Activated CD8-positive, alpha-beta memory T cell treated with anti-CD3 and anti-CD28 coated beads for 24 hours (primary cell): ENCODE measurements at regions not wholly inside any gene's neighbourhood (a gene's known extent, or its start where the extent isn't known, plus 50 kb on each side); places are given as distances from the start of the nearest gene placed in this dataset.
"Not testable (repeated sequence)": the region's sequence is repeated elsewhere in the genome, so short reads cannot be mapped to it uniquely, and the experiment has no call there.

ENCODE experiments used
- DNase-seq: peaks from one replicate; pipeline ENCODE4 v3.0.0-alpha.2; 2020

- no peak for DNase-seq
Measured at GRCh38 chr9:97773723-97774122, 76.6 kb upstream of the XPA start.

- no peak for DNase-seq
Measured at GRCh38 chr9:97774673-97775072, 77.5 kb upstream of the XPA start.

GRCh38 chr9:97778740-97779139 lies 74.3 kb upstream of the FOXE1 start:
- DNase-seq: not testable (repeated sequence)

- no peak for DNase-seq
Measured at GRCh38 chr9:97779608-97780007, 73.4 kb upstream of the FOXE1 start.

- DNase-seq: no peak
Measured at GRCh38 chr9:97781902-97782301, 71.1 kb upstream of the FOXE1 start.

GRCh38 chr9:97786341-97786740 lies 66.7 kb upstream of the FOXE1 start:
- no peak for DNase-seq

- DNase-seq: no peak
Measured at GRCh38 chr9:97787551-97787950, 65.5 kb upstream of the FOXE1 start.

GRCh38 chr9:97788763-97789663 lies 64.0 kb upstream of the FOXE1 start:
- no peak for DNase-seq

GRCh38 chr9:97790542-97790941 lies 62.5 kb upstream of the FOXE1 start:
- no peak for DNase-seq

- no peak for DNase-seq
Measured at GRCh38 chr9:97791542-97791941, 61.5 kb upstream of the FOXE1 start.

- DNase-seq: no peak
Measured at GRCh38 chr9:97793067-97793466, 60.0 kb upstream of the FOXE1 start.

- DNase-seq: no peak
Measured at GRCh38 chr9:97794666-97795065, 58.4 kb upstream of the FOXE1 start.

GRCh38 chr9:97796176-97796575 lies 56.9 kb upstream of the FOXE1 start:
- not testable (repeated sequence) for DNase-seq

GRCh38 chr9:97801180-97801579 lies 51.8 kb upstream of the FOXE1 start:
- DNase-seq: no peak

GRCh38 chr9:97802276-97802675 lies 50.8 kb upstream of the FOXE1 start:
- no peak for DNase-seq

GRCh38 chr9:97803167-97804058 lies 49.6 kb upstream of the FOXE1 start:
- DNase-seq: peak; percentile 87
